Stimulated activated CD4-positive, alpha-beta T cell treated with anti-CD3 and anti-CD28 coated beads, Interleukin-4, amount 100 ng/mL, for 48 hours (primary cell): ENCODE measurements at regions not wholly inside any gene's neighbourhood (a gene's known extent, or its start where the extent isn't known, plus 50 kb on each side); places are given as distances from the start of the nearest gene placed in this dataset.

ENCODE experiments used
- DNase-seq, 2 donors: peaks; one replicate each; pipeline ENCODE4 v3.0.0-alpha.2; 2020; ENCODE audit warnings: low read depth in 2 of 2

DNA sequence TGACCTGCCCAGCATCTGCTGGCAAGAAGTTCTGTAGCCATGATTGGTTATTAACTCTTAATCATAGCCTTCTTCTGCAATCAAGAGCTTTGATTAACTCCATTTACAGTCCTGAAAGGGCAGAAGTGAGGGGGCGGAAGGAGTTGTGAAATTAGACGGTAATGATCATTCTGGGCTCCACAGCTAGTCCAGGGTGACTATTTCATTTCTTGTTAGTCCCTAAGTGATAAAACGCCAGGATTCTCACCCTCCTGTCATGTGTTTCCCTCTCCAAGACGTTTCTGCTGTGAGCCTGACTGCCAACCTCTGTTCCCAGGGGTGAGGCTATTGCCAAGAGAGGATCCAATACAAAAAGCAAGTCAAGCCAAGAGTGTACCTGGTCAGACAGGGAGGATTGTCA lies 155.9 kb upstream of the IPO5 start:
- no peak for DNase-seq

DNA sequence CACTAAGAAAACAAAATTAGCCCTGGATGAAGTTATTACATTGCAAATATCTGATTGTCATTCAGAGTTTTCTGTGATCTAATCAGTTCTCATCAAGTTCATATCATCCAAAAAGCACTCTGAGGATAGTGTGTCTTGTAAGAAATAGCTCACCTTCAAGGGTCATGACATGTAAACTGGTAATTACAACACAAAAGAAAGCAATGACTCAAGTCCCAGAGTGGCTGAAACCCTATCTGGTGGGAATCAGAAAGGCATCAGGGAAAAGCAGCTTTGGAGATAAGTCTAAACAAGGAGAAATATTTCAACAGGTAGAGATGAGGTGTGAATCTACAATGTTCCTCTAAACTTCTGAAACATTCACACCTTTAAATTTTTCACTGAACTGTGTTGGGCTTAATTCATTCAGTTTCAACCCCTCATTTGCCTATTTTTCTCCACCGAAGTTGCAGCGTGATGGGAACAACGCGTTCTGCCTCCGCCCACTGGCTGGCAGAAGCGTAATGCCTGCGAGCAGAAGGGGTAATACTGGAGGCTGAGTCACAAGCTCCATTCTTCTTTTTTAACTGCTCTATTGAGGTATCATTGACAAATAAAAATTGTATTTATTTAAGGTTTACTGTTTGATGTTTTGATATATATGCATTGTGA lies 155.2 kb upstream of the IPO5 start:
- no peak for DNase-seq

- no peak for DNase-seq
Measured at GRCh38 chr13:97798836-97799235, 154.6 kb upstream of the IPO5 start.

GRCh38 chr13:97802213-97802612 lies 151.3 kb upstream of the IPO5 start:
- DNase-seq = no peak

DNA sequence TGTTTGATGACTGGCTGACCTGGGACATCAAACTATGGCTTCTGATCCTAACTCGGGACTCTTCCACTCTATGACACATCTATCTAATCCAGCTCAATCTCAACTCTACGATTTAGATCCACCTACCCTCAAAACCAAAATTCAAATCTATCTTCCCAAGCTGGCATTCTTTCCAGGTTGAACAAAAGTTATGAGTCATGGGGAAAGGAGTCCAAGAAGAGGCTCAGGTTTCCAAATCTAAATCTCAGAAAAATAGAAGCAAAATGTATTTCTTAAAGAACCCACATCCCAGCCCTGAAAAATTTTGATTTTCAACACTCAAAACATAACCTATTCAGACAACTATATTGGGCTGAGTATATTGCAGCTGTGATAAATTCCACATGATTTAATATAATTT lies 143.9 kb upstream of the IPO5 start:
- DNase-seq = no peak

DNA sequence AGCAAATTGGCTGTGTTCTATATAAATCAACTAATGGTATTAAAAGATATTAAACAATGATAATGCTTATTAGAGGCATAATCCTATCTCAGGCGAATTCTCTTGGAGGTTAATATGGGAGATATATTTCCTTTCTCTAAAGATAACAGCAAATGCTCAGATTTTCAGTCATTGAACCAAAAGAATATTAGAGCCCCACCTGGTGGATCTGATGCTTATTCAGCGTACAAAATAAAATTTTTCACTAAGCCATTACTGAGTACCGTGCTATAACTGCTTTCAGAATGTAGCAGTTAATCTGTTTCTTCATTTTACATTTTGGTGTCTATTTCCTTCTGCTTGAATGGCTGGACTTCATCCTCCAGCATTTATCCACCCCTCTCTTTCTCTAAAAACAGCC lies 143.3 kb upstream of the IPO5 start:
- no peak for DNase-seq

DNA sequence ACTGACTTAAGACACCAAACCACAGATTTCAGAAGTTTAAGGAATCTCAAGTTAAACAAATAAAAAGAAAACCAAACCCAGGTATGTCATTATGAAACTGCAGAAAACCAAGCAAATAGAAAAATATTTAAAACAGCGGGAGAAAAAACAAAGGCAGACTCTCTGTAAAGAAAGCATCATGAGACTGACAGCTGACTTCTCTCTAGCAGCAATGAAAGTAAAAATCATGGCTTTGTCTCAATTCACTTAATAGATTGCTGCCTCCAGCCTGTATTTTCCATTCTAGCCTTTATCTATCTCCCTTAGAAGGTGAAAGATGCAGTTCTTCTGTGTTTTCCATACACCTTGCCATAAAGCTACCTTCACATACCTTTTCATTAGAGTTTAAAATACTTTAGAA lies 131.1 kb upstream of the IPO5 start:
- no peak for DNase-seq

GRCh38 chr13:97826421-97827012 lies 127.0 kb upstream of the IPO5 start:
- no peak for DNase-seq

DNA sequence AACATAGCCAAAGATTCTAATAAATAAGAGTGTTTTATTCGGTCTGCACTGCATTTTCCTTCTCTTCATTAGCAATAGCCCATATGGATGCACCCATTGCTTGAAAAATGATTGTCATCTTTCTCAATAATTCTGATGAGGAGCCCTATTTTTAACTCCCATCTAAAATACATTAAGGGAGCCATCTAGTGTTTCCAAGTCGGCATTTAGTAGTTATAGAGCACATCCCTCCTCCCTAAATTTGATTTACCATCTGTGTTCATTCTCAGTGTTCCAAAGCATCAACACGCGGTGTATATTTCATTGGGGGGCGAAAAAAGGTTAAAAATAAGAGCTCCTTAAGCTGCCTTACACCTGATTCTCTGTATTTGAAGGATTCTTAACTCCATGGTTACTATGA lies 119.2 kb upstream of the IPO5 start:
- no peak for DNase-seq

GRCh38 chr13:97843189-97843588 lies 110.3 kb upstream of the IPO5 start:
- DNase-seq = no peak

DNA sequence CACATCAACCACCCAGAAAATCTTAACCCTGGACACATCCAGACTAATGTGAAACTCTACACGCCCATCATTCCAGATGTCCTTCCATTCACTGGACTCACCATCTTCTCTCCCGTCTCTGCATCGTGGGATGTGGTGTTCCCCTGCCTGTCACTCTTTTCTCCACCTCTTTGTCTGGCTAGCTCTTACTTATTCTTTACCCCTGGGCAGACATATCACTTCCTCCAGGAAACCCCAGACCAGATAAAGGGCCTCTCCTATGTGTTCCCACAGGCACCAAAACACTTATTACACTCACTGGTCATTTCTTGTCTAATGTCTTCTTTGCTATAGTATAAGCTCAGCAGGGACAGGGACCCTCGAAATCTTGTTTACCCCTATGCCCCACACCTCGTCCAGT lies 109.3 kb upstream of the IPO5 start:
- DNase-seq = no peak

DNA sequence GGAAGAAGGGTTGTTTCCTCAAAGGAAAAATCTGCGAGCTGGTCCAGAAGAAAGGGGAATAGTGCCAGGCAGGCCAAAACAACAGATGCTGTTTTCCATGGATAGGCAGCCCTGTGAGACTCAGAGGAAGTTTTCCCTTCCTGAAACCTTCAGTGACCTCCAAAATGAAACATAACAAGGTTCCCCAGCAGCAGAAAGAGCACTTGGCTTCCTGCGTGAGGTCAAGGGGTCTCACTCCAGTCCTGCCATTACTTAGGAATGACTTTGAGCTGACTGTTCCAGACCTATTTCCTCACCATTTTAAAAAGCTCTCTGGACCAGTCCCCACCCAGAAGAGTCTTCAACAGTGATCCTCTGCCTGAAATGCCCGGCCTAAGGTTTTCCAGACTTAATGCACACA lies 104.6 kb upstream of the IPO5 start:
- DNase-seq = no peak

DNA sequence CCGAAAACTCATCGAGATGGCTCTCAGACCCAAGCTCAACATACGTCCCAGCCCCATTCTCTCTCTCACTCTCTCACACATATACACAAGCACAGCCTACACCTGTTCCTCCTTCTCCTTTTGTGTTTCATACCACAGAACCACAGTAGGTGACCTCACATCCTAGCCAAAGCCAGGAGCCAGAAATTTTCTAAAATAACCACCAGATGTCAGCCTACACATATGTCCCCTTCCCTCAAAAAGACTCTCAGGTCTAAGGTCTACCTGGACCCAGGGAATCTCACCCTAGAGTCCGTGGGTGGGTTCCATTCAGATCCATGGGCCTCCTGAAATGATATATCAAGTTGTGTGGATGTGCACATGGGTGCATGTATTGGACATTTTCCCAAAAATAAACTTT lies 104.2 kb upstream of the IPO5 start:
- no peak for DNase-seq

DNA sequence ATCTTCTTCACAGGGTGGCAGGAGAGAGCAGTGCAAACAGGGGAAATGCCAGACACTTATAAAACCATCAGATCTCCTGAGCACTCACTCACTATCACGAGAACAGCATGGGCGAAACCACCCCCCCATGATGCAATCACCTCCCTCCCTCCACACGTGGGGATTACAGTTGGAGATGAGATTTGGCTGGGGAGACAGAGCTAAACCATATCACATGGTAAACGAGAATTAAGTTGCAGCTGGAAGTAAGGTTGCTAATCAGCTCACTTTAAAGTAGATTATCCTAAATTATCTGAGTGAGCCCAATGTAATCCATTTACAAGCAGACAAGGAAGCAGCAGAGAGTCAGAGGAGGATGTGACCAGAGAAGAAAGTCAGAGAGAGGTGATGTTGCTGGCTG lies 102.2 kb upstream of the IPO5 start:
- DNase-seq = no peak

DNA sequence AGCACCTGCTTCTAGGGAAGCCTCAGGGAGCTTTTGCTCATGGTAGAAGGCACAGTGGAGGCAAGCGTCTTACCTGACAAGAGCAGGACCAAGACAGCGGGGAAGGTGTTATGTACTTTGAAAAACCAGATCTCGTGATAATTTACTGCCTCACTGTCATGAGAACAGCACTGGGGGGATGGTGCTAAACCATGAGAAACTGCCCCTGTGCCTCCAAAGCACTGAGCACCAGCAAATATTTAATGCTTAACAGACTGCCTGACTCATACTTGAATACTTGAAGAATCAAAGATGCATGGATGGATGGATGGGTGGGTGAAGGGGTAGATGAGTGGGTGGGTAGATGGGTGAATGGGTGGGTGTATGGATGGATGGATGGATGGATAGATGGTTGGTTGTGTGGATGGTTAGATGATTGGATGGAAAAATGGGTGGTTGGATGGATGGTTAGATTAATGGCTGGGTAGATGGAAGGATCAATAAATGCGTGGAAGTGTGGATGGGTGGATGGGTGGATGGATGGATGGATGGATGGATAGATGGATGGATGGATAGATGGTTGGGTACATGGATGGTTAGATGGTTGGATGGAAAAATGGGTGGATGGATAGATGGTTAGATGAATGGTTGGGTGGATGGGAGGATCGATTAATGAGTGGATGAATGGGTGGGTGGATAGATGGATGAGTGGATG lies 101.1 kb upstream of the IPO5 start:
- no peak for DNase-seq

DNA sequence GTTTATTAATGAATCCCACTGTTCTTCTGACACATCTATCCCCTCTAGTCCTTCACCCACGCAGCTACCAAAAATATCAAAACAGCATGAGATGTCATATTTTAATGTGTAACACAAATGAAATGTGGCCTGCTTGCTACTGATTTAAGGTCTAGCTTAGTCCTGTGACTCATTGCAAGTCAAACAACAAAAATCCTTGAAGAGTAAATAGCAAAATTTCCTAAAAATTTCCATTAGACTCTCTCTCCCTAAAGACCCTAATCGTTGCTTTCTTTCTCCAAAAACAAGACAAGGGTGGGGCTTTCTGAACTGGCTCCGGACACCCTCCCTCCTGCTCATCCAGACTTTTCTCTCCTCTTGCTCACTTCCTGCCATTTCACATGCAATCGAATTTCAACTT lies 99.9 kb upstream of the IPO5 start:
- no peak for DNase-seq

GRCh38 chr13:97855570-97856303 lies 97.7 kb upstream of the IPO5 start:
- no peak for DNase-seq

DNA sequence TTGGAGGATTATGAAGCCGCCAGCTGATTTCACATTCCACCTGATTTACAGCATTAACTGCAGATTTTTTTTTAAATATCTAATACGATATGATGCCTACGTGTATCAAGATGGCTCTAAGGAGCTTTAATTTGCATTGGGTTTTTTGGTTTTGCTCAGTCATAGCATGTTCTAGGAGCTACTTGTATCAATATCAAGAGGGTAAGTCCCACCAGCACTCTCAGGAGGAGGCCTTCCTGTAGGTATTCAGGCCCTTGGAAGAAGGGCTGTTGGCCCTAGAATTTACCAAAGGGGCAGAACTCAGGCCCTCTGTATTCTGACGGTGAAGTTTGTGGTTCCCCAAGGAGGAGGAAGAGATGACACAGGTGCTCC lies 97.2 kb upstream of the IPO5 start:
- no peak for DNase-seq

DNA sequence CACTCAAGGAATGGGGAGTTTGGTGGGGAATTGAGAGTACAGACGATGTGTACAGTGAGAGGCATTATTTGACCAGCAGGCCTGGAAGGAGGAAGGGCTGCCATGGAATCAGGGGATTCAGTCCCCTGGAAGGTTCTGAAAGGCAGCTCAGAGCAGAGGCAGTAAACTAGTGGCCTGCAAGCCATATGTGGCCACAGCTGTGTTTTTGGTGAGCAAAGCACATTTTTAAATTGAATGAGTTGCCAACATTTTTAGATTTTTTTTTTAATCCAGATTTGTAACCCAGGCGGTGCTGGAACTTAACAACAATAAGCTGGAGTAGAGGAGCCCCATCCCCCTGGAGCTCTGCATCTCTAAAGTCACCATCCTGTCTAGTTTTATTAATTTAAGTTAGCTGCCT lies 95.3 kb upstream of the IPO5 start:
- DNase-seq = no peak

DNA sequence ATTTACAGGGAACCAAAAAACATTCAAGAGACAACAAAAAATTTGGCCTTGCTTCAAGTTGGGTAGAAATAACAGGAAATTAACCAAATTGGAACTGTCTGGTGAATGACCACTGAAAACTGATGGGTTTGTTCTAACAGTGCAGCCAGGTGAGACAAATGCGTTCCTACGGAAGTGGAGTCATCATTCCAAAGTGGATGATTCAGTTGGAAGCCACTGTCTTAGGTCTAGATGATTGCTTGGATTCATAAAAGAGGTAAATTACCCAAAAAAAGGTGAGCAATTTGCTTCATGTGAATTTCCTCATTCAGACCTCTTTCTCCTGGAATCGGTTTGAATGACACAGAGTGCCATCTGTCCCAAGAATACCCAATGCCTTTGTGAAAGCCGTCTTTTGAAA lies 87.1 kb upstream of the IPO5 start:
- no peak for DNase-seq

GRCh38 chr13:97866751-97867150 lies 86.7 kb upstream of the IPO5 start:
- DNase-seq = no peak

DNA sequence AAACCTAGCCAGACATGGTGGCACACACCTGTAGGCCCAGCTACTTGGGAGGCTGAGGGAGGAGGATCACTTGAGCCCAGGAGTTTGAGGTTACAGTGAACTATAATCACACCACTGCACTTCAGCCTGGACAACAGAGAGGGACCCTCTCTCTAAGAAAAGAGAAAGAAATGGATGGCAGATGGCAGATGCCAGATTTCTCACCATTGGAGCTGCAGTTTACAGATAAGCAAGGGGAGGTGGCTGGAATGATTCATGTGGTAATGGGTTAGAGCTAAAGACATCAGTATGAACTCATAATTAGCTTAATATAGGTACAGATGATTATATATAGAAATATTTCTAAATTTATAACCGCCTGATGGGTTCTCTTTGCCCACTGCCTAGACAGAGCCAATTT lies 80.1 kb upstream of the IPO5 start:
- DNase-seq = no peak

DNA sequence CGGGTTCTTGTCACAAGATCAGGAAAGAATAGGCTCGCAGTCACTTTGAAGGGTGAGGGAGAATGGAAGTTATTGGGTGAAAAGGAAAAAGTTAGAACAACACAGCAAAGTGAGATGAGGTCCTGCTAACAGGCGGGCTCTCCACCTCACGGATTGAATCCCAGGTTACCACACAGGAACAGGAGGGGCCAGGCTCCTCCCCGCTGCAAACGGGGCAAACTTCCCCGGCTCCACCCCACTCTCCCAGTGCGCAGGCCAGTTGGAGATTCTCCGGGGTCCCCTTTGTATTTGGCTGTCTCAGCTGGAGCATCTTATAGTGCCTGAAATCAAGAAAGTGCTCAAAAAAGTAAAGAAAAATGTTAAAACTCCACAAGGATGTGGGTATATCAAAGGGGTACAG lies 78.3 kb upstream of the IPO5 start:
- DNase-seq = no peak
